Sigmoid colon (tissue), 6 donors: ENCODE measurements at regions not wholly inside any gene's neighbourhood (a gene's known extent, or its start where the extent isn't known, plus 50 kb on each side); places are given as distances from the start of the nearest gene placed in this dataset.

ENCODE experiments used
- DNase-seq: peaks from one replicate; pipeline ENCODE4 v3.0.0-alpha.2; 2019
- H3K27ac ChIP-seq, 4 donors: fragments of 200-600 bp; sonication (generic); one replicate each; pipeline ENCODE4 v1.5.1; 2016 to 2019; ENCODE audit warnings: mild to moderate bottlenecking in 1 of 4
- H3K27me3 ChIP-seq, 3 donors: fragments of 200-600 bp; sonication (generic); one replicate each; pipeline ENCODE4 v1.5.1; 2019; ENCODE audit warnings: mild to moderate bottlenecking in 1 of 3
- H3K36me3 ChIP-seq, 4 donors: fragments of 200-600 bp; sonication (generic); one replicate each; pipeline ENCODE4 v1.5.1; 2016 to 2019
- H3K4me1 ChIP-seq, 4 donors: fragments of 200-600 bp; sonication (generic); one replicate each; pipeline ENCODE4 v1.5.1; 2017 to 2019
- H3K4me3 ChIP-seq, 4 donors: fragments of 200-600 bp; sonication (generic); one replicate each; pipeline ENCODE4 v1.5.1; 2017 to 2019; ENCODE audit warnings: mild to moderate bottlenecking in 2 of 4, moderate library complexity in 1 of 4
- H3K9me3 ChIP-seq, 4 donors: fragments of 200-600 bp in 3 of 4; sonication (generic) in 3 of 4; one replicate each; pipeline versions ENCODE4 v1.5.1 to v1.6.1; 2013 to 2019
- CTCF ChIP-seq, 4 experiments: fragments of 450-650 bp in 3 of 4; fragments of 200-600 bp in 1 of 4; IDR thresholded peaks; one replicate each; pipeline ENCODE4 v1.5.1; 2016 to 2019; ENCODE audit warnings: antibody characterized with exemption in 4 of 4, mild to moderate bottlenecking in 3 of 4, moderate library complexity in 2 of 4
- EP300 ChIP-seq, 4 donors: sonication (generic); formaldehyde crosslinking; IDR thresholded peaks; one replicate each; pipeline ENCODE4 v1.6.1; 2017; ENCODE audit warnings: antibody characterized with exemption in 4 of 4
- POLR2A ChIP-seq, 2 donors: fragments of 450-650 bp; IDR thresholded peaks; one replicate each; pipeline ENCODE4 v1.6.1; 2016; ENCODE audit warnings: antibody characterized with exemption in 2 of 2, mild to moderate bottlenecking in 2 of 2, moderate library complexity in 2 of 2
- POLR2AphosphoS5 ChIP-seq, 4 donors: sonication (generic); formaldehyde crosslinking; IDR thresholded peaks; one replicate each; pipeline ENCODE4 v1.6.1; 2017; ENCODE audit warnings: antibody characterized with exemption in 4 of 4
- WGBS, 2 donors: extraction: QIAGEN DNeasy Blood & Tissue Kit; methylation state at CpG; one replicate each; pipeline ENCODE4 v1.1.7; 2013; 5-methylcytosine and 5-hydroxymethylcytosine counted together
- intact Hi-C: fragments of 100-400 bp; cut with DNase I; formaldehyde crosslinking; loops from one replicate; pipeline ENCODE4 v1.15.1; 2023
- donor health status: healthy with polysubstance abuse.
- donor health status: healthy.

GRCh38 chr5:82679660-82680059 is 397.5 kb downstream of the TMEM167A start:
- Histone ChIP-seq H3K27me3 (no peaks in the 10 kb centered on the region), H3K4me1 (no peaks in the 10 kb centered on the region), H3K4me3 (no peak overlapping the region), H3K27ac (no peak overlapping the region), H3K9me3 (no peaks in the 10 kb centered on the region), H3K36me3 (no peaks in the 10 kb centered on the region)
- no peak for TF ChIP-seq POLR2AphosphoS5 (IDR thresholded peaks at IDR 0.05)
- no peak for TF ChIP-seq POLR2A (IDR thresholded peaks at IDR 0.05)
- TF ChIP-seq EP300 (IDR thresholded peaks at IDR 0.05): no peak
- TF ChIP-seq CTCF (IDR thresholded peaks at IDR 0.05): no peak
- intact Hi-C loops: no loop called here
- no peak for DNase-seq
- 79 to 84% methylated on average over 4 of the region's 4 CpGs for whole genome bisulfite sequencing, 2 donors

- no peak overlapping the region for H3K4me3 ChIP-seq
- WGBS, 2 donors: 54 to 86% methylated on average over 4 of the region's 4 CpGs
- H3K9me3 ChIP-seq: no peaks in the 10 kb centered on the region
- H3K27me3 ChIP-seq: no peaks in the 10 kb centered on the region
- H3K36me3 ChIP-seq: no peaks in the 10 kb centered on the region
- TF ChIP-seq EP300 (IDR thresholded peaks at IDR 0.05) (no peak), POLR2A (IDR thresholded peaks at IDR 0.05) (no peak), CTCF (IDR thresholded peaks at IDR 0.05) (no peak), POLR2AphosphoS5 (IDR thresholded peaks at IDR 0.05) (no peak)
- intact Hi-C loops: no loop called here
- H3K27ac ChIP-seq: no peak overlapping the region
- H3K4me1 ChIP-seq: no peaks in the 10 kb centered on the region
- no peak for DNase-seq
These were observed 398.5 kb upstream of the RPS23 start for GRCh38 chr5:82676661-82677060.

GRCh38 chr5:82674671-82675070 is 396.5 kb upstream of the RPS23 start:
- Histone ChIP-seq H3K4me1 (no peaks in the 10 kb centered on the region), H3K4me3 (no peak overlapping the region), H3K27me3 (no peaks in the 10 kb centered on the region), H3K36me3 (no peaks in the 10 kb centered on the region), H3K27ac (no peak overlapping the region), H3K9me3 (no peaks in the 10 kb centered on the region)
- 86 to 88% methylated on average over 1 of the region's 1 CpG for WGBS, 2 donors
- intact Hi-C loops: no loop called here
- TF ChIP-seq POLR2AphosphoS5 (IDR thresholded peaks at IDR 0.05) (no peak), CTCF (IDR thresholded peaks at IDR 0.05) (no peak), EP300 (IDR thresholded peaks at IDR 0.05) (no peak), POLR2A (IDR thresholded peaks at IDR 0.05) (no peak)
- no peak for DNase-seq

- Histone ChIP-seq H3K27me3 (no peaks in the 10 kb centered on the region), H3K36me3 (no peaks in the 10 kb centered on the region), H3K27ac (no peak overlapping the region), H3K4me1 (no peaks in the 10 kb centered on the region), H3K4me3 (no peak overlapping the region), H3K9me3 (no peaks in the 10 kb centered on the region)
- TF ChIP-seq POLR2A (IDR thresholded peaks at IDR 0.05) (no peak), EP300 (IDR thresholded peaks at IDR 0.05) (no peak), CTCF (IDR thresholded peaks at IDR 0.05) (no peak), POLR2AphosphoS5 (IDR thresholded peaks at IDR 0.05) (no peak)
- intact Hi-C loops: no loop called here
- no peak for DNase-seq
- 56 to 63% methylated on average over 6 of the region's 6 CpGs for WGBS, 2 donors
These were observed 395.1 kb upstream of the RPS23 start for GRCh38 chr5:82673057-82673809.

GRCh38 chr5:82670692-82671091 is 392.5 kb upstream of the RPS23 start:
- intact Hi-C loops: no loop called here
- no peaks in the 10 kb centered on the region for H3K27me3 ChIP-seq
- H3K36me3 ChIP-seq: no peaks in the 10 kb centered on the region
- TF ChIP-seq CTCF (IDR thresholded peaks at IDR 0.05): no peak
- TF ChIP-seq POLR2A (IDR thresholded peaks at IDR 0.05): no peak
- no peak for TF ChIP-seq POLR2AphosphoS5 (IDR thresholded peaks at IDR 0.05)
- no peak for TF ChIP-seq EP300 (IDR thresholded peaks at IDR 0.05)
- DNase-seq: no peak
- WGBS, 2 donors: 93 to 96% methylated on average over 3 of the region's 3 CpGs
- no peaks in the 10 kb centered on the region for H3K9me3 ChIP-seq
- no peak overlapping the region for H3K27ac ChIP-seq
- H3K4me3 ChIP-seq: no peak overlapping the region
- H3K4me1 ChIP-seq: no peaks in the 10 kb centered on the region
